ENCODE measurements at regions not wholly inside any gene's neighbourhood (a gene's known extent, or its start where the extent isn't known, plus 50 kb on each side); places are given as distances from the start of the nearest gene placed in this dataset.

DNA sequence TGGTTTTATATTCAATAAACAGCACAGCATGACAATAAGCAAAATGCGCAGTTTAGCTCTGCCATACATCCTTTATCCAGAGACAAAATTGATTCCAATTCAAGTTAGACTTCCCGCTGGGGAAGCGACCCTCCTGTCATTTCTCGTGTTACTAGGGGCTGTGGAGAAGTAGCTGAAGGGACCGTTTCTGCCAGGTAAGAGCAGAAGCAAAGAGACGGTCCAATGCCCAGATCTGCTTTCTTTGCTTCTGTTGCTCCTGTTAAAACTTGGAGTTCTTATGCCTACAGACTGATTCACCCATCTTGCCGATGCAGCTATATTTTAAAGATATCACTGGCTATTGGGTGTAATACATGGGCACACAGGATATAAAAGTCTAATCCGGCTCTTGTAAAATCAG, 156.8 kb upstream of the AVPR1A start:
- H3K27me3 Mint-ChIP-seq (ENCODE audit: low read depth in 3 of 3) = peaks cover 0 to 2% (median 0%) of the 10 kb centered on the region in 3 donors
- no peak for DNase-seq
- TF ChIP-seq, protein P1, sequence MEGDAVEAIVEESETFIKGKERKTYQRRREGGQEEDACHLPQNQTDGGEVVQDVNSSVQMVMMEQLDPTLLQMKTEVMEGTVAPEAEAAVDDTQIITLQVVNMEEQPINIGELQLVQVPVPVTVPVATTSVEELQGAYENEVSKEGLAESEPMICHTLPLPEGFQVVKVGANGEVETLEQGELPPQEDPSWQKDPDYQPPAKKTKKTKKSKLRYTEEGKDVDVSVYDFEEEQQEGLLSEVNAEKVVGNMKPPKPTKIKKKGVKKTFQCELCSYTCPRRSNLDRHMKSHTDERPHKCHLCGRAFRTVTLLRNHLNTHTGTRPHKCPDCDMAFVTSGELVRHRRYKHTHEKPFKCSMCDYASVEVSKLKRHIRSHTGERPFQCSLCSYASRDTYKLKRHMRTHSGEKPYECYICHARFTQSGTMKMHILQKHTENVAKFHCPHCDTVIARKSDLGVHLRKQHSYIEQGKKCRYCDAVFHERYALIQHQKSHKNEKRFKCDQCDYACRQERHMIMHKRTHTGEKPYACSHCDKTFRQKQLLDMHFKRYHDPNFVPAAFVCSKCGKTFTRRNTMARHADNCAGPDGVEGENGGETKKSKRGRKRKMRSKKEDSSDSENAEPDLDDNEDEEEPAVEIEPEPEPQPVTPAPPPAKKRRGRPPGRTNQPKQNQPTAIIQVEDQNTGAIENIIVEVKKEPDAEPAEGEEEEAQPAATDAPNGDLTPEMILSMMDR (IDR thresholded peaks at IDR 0.05) = no peak
- intact Hi-C loops (cut with micrococcal nuclease) = no loop called here
- Histone ChIP-seq H3K4me2 (replicated peaks; ENCODE audit: extremely low read depth, low read length, poor library complexity, severe bottlenecking) (no peak overlapping the region), H3K9me3 (replicated peaks in 1 of 2; ENCODE audit: control insufficient read depth in 1 of 2, insufficient read depth in 1 of 2, low read length in 2 of 2) (peaks cover 0 to 12% of the 10 kb centered on the region in 2 donors), H4K20me1 (ENCODE audit: insufficient read depth, low read length) (no peaks in the 10 kb centered on the region), H3K4me3 (replicated peaks in 1 of 3; ENCODE audit: low read depth in 2 of 3, low read length in 3 of 3) (no peak overlapping the region), H3K79me2 (ENCODE audit: insufficient read depth, low read length) (no peaks in the 10 kb centered on the region), H3K27me3 (ENCODE audit: control insufficient read depth in 2 of 2, insufficient read depth in 2 of 2, low read length in 2 of 2) (no peaks in the 10 kb centered on the region), H3K27ac (ENCODE audit: low read depth in 1 of 2, low read length in 2 of 2) (no peak overlapping the region), H3K4me1 (ENCODE audit: control insufficient read depth in 1 of 2, insufficient read depth in 2 of 2, low read length in 2 of 2) (no peaks in the 10 kb centered on the region), H2AFZ (ENCODE audit: insufficient read depth, low read depth, low read length, poor library complexity, severe bottlenecking) (no peak overlapping the region), H3K9ac (ENCODE audit: insufficient read depth, low read length, poor library complexity, severe bottlenecking) (no peak overlapping the region), H3K36me3 (replicated peaks in 1 of 2; ENCODE audit: control insufficient read depth in 1 of 2, insufficient read depth in 2 of 2, low read length in 2 of 2) (no peaks in the 10 kb centered on the region)
- H3K4me3 Mint-ChIP-seq = no peak overlapping the region
- 90% methylated on average over 2 of the region's 8 CpGs for WGBS (ENCODE audit: insufficient coverage)
- no peak overlapping the region for H3K27ac Mint-ChIP-seq
- H3K36me3 Mint-ChIP-seq = no peaks in the 10 kb centered on the region
- H3K4me1 Mint-ChIP-seq = no peaks in the 10 kb centered on the region
- H3K9me3 Mint-ChIP-seq = peaks cover 4 to 16% (median 7%) of the 10 kb centered on the region in 7 donors

DNA sequence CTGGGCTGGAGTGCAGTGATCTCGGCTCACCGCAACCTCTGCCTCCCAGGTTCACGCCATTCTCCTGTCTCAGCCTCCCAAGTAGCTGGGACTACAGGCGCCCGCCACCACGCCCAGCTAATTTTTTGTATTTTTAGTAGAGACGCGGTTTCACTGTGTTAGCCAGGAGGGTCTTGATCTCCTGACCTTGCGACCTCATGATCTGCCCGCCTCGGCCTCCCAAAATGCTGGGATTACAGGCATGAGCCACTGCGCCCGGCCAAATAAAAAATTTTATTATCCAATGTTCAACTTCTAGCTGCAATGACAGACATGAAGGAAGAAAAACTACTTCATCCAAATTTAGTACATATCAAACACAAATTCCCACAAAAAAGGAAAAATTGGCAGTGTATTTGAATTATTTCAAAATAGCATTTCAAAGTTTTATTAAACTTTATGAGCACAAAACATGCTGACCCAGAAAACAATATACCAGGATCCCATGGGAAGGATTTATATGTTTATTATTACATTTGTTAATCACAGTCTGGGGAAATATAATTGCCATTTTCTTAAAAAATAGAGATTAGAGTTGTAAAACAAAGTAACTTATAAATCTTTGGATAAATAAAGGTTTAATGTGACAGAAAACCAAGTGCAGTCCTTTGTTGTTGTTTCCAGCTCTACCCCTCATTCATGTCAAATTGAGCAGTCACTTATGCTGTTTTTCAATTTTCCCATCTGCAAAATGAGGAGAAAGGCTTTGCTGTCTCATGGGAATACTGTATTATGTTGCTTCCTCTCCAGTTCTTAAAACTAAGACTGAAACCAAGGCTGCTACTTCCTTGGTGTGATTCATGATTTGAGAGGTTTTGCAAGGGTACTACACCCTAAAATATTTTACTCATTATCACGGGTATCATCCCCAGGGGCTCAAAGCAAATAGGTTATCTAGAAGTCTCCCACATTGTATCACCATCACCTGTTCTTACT, 155.2 kb upstream of the AVPR1A start:
- no peaks in the 10 kb centered on the region for H3K4me1 Mint-ChIP-seq
- 97% methylated on average over 7 of the region's 14 CpGs for WGBS (ENCODE audit: insufficient coverage)

More for the DNA sequence above, 155.2 kb upstream of the AVPR1A start:
- intact Hi-C loops (cut with micrococcal nuclease) = no loop called here
- peaks cover 0 to 12% of the 10 kb centered on the region in 2 donors for H3K9me3 ChIP-seq (replicated peaks in 1 of 2; ENCODE audit: control insufficient read depth in 1 of 2, insufficient read depth in 1 of 2, low read length in 2 of 2)
- no peak overlapping the region for H2AFZ ChIP-seq (ENCODE audit: insufficient read depth, low read depth, low read length, poor library complexity, severe bottlenecking)
- Mint-ChIP-seq H3K27ac (no peak overlapping the region), H3K27me3 (ENCODE audit: low read depth in 3 of 3) (peaks cover 0 to 2% (median 0%) of the 10 kb centered on the region in 3 donors), H3K36me3 (no peaks in the 10 kb centered on the region), H3K4me3 (no peak overlapping the region), H3K9me3 (peaks cover 4 to 12% (median 6%) of the 10 kb centered on the region in 7 donors)
- no peak for DNase-seq
- no peaks in the 10 kb centered on the region for H3K4me1 ChIP-seq (ENCODE audit: control insufficient read depth in 1 of 2, insufficient read depth in 2 of 2, low read length in 2 of 2)
- H4K20me1 ChIP-seq (ENCODE audit: insufficient read depth, low read length) = no peaks in the 10 kb centered on the region
- H3K9ac ChIP-seq (ENCODE audit: insufficient read depth, low read length, poor library complexity, severe bottlenecking) = no peak overlapping the region
- H3K27ac ChIP-seq (ENCODE audit: low read depth in 1 of 2, low read length in 2 of 2) = no peak overlapping the region
- H3K4me3 ChIP-seq (replicated peaks in 1 of 3; ENCODE audit: low read depth in 2 of 3, low read length in 3 of 3) = no peak overlapping the region
- H3K27me3 ChIP-seq (ENCODE audit: control insufficient read depth in 2 of 2, insufficient read depth in 2 of 2, low read length in 2 of 2) = no peaks in the 10 kb centered on the region
- no peaks in the 10 kb centered on the region for H3K79me2 ChIP-seq (ENCODE audit: insufficient read depth, low read length)
- H3K36me3 ChIP-seq (replicated peaks in 1 of 2; ENCODE audit: control insufficient read depth in 1 of 2, insufficient read depth in 2 of 2, low read length in 2 of 2) = no peaks in the 10 kb centered on the region
- TF ChIP-seq, protein P1 (IDR thresholded peaks at IDR 0.05) = no peak
- H3K4me2 ChIP-seq (replicated peaks; ENCODE audit: extremely low read depth, low read length, poor library complexity, severe bottlenecking) = no peak overlapping the region
